ENCODE measurements at regions not wholly inside any gene's neighbourhood (a gene's known extent, or its start where the extent isn't known, plus 50 kb on each side); places are given as distances from the start of the nearest gene placed in this dataset.

DNA sequence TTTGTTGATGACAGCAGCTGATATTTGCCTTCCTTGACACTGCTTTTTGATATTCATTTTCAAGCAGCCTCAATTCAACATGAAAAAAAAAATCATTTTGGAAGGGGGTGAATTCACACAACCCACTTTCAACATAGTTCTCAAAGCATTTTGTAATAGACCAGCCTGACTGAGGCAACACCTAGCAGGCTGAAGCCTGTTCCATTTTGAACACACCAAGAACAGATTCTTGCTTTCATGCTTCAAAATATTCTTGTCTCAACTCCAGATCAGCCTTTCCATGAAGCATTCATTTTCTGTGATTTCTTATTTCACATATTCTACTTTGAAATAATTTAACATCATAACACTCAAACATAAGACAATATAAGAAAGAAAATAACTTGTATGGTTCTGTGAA, 812.6 kb upstream of the POU3F3 start:
- TF ChIP-seq, protein P1, sequence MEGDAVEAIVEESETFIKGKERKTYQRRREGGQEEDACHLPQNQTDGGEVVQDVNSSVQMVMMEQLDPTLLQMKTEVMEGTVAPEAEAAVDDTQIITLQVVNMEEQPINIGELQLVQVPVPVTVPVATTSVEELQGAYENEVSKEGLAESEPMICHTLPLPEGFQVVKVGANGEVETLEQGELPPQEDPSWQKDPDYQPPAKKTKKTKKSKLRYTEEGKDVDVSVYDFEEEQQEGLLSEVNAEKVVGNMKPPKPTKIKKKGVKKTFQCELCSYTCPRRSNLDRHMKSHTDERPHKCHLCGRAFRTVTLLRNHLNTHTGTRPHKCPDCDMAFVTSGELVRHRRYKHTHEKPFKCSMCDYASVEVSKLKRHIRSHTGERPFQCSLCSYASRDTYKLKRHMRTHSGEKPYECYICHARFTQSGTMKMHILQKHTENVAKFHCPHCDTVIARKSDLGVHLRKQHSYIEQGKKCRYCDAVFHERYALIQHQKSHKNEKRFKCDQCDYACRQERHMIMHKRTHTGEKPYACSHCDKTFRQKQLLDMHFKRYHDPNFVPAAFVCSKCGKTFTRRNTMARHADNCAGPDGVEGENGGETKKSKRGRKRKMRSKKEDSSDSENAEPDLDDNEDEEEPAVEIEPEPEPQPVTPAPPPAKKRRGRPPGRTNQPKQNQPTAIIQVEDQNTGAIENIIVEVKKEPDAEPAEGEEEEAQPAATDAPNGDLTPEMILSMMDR (IDR thresholded peaks at IDR 0.05), result no peak
- no peak for TF ChIP-seq POLR2A (IDR thresholded peaks at IDR 0.05)
